Panc1 (cell line): ENCODE measurements at regions not wholly inside any gene's neighbourhood (a gene's known extent, or its start where the extent isn't known, plus 50 kb on each side); places are given as distances from the start of the nearest gene placed in this dataset.

Source experiments
- ATAC-seq: fragments of 200-7000 bp; cut with Tn5 transposase; 2 replicates; pipeline ENCODE4 v1.9.1; 2020; ENCODE audit warnings: mild to moderate bottlenecking, moderate library complexity
- BruUV-seq: library from RNA; stranded (reverse); fragments of 400-500 nt; replicated peaks from 2 replicates; lab custom pipeline; 2021; lab: Mats Ljungman, UMichigan
- CTCF ChIA-PET: fragments of 300-600 bp; sonication (Branson Sonifier 250); formaldehyde crosslinking; loops from one replicate; lab custom pipeline; 2022; ENCODE audit warnings: antibody characterized with exemption; lab: Charles Lee
- POLR2A ChIA-PET: fragments of 300-600 bp; sonication (Branson Sonifier 250); formaldehyde crosslinking; loops from one replicate; lab custom pipeline; 2022; ENCODE audit warnings: antibody characterized with exemption; lab: Charles Lee
- DNase-seq: peaks from one replicate; pipeline ENCODE4 v3.0.0-alpha.2; 2010; ENCODE audit warnings: low read depth, low spot score
- H3K27ac ChIP-seq: 2 replicates; pipeline ENCODE4 v1.5.1; 2011; ENCODE audit warnings: mild to moderate bottlenecking, low read length, inconsistent platforms
- H3K27me3 ChIP-seq: fragments of 200-500 bp; sonication (Bioruptor generic); 2 replicates; pipeline ENCODE4 v1.6.0; 2014; ENCODE audit warnings: low read length, inconsistent platforms; ENCODE audit not compliant: control insufficient read depth, insufficient read depth
- H3K36me3 ChIP-seq: fragments of 200-500 bp; sonication (Bioruptor generic); 2 replicates; pipeline ENCODE4 v1.5.1; 2014; ENCODE audit warnings: inconsistent platforms, mild to moderate bottlenecking, low read length, moderate library complexity; ENCODE audit not compliant: control insufficient read depth, insufficient read depth
- H3K4me1 ChIP-seq: 2 replicates; pipeline ENCODE4 v1.5.1; 2011; ENCODE audit warnings: inconsistent platforms, mild to moderate bottlenecking, low read length, moderate library complexity; ENCODE audit not compliant: control insufficient read depth, insufficient read depth
- H3K4me3 ChIP-seq, 2 experiments: 2 replicates each; pipeline ENCODE4 v1.5.1; 2011 to 2012; ENCODE audit warnings: low read depth in 2 of 2, low read length in 2 of 2, mild to moderate bottlenecking in 2 of 2, inconsistent platforms in 1 of 2, moderate library complexity in 1 of 2
- H3K9me3 ChIP-seq: fragments of 200-500 bp; sonication (Bioruptor generic); 2 replicates; pipeline ENCODE4 v1.5.1; 2014; ENCODE audit warnings: low read depth, mild to moderate bottlenecking, inconsistent platforms, low read length, moderate library complexity; ENCODE audit not compliant: control insufficient read depth, insufficient read depth
- CTCF ChIP-seq: fragments of 450-650 bp; IDR thresholded peaks from 2 replicates; pipeline ENCODE4 v1.5.1; 2017; ENCODE audit warnings: mild to moderate bottlenecking
- POLR2AphosphoS5 ChIP-seq: IDR thresholded peaks from 2 replicates; pipeline ENCODE4 v1.6.1; 2012; ENCODE audit warnings: mild to moderate bottlenecking, low read depth, low read length, moderate library complexity
- SIN3A ChIP-seq: IDR thresholded peaks from 2 replicates; pipeline ENCODE4 v1.6.1; 2012; ENCODE audit warnings: low read depth, mild to moderate bottlenecking, low read length, moderate library complexity, borderline replicate concordance; ENCODE audit not compliant: insufficient read depth
- TCF7L2 ChIP-seq: IDR thresholded peaks from 2 replicates; pipeline ENCODE4 v1.6.1; 2011; ENCODE audit warnings: mild to moderate bottlenecking, low read depth, low read length, inconsistent platforms
- in situ Hi-C: cut with HindIII; loops from 2 replicates; pipeline ENCODE4 v1.10.0; 2016; ENCODE audit warnings: low sequenced_read_pairs, low pct_unique_long_range_greater_than_20kb
- intact Hi-C: fragments of 100-400 bp; cut with micrococcal nuclease; formaldehyde crosslinking; loops from one replicate; pipeline ENCODE4 v1.10.0; 2022; ENCODE audit not compliant: unreplicated experiment
- TF ChIP-seq, protein P1 (sequence below), 2 experiments: IDR thresholded peaks; 2 replicates each; pipeline ENCODE4 v1.6.1; 2011 to 2012; ENCODE audit warnings: low read depth in 2 of 2, control low read depth in 1 of 2, low read length in 1 of 2, mild to moderate bottlenecking in 1 of 2, moderate library complexity in 1 of 2; ENCODE audit not compliant: insufficient read depth in 1 of 2

DNA sequence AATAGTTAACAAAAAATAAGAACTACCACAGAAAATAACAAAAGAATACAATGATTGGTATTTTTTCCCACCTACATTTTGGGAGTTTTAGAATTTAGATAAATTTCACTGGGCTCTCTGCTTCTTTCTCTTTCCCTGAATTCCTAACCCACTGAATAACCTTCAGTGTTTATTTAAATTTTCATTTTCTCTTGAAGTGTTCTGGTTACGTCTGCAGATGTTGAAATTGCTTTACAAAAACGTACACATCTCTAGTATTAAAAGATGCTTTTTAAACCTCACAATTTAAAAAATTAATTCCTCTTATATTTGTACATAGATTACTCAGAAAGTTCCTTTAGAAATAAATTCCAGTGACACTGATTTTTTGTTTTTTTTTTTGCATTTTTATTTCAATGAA, 158.7 kb upstream of the TUT7 start:
- no peak overlapping the region for H3K4me3 ChIP-seq
- CTCF ChIA-PET: no interaction called here
- ATAC-seq: no peak
- POLR2A ChIA-PET: no interaction called here
- BruUV-seq: no TSS peak
- TF ChIP-seq CTCF (no peak), TCF7L2 (no peak), POLR2AphosphoS5 (no peak), SIN3A (no peak)
- TF ChIP-seq, protein P1, sequence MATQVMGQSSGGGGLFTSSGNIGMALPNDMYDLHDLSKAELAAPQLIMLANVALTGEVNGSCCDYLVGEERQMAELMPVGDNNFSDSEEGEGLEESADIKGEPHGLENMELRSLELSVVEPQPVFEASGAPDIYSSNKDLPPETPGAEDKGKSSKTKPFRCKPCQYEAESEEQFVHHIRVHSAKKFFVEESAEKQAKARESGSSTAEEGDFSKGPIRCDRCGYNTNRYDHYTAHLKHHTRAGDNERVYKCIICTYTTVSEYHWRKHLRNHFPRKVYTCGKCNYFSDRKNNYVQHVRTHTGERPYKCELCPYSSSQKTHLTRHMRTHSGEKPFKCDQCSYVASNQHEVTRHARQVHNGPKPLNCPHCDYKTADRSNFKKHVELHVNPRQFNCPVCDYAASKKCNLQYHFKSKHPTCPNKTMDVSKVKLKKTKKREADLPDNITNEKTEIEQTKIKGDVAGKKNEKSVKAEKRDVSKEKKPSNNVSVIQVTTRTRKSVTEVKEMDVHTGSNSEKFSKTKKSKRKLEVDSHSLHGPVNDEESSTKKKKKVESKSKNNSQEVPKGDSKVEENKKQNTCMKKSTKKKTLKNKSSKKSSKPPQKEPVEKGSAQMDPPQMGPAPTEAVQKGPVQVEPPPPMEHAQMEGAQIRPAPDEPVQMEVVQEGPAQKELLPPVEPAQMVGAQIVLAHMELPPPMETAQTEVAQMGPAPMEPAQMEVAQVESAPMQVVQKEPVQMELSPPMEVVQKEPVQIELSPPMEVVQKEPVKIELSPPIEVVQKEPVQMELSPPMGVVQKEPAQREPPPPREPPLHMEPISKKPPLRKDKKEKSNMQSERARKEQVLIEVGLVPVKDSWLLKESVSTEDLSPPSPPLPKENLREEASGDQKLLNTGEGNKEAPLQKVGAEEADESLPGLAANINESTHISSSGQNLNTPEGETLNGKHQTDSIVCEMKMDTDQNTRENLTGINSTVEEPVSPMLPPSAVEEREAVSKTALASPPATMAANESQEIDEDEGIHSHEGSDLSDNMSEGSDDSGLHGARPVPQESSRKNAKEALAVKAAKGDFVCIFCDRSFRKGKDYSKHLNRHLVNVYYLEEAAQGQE (IDR thresholded peaks at IDR 0.05; ENCODE audit: insufficient read depth in 1 of 2, low read depth in 2 of 2, low read length in 1 of 2): no peak
- no peaks in the 10 kb centered on the region for H3K27me3 ChIP-seq
- no peaks in the 10 kb centered on the region for H3K36me3 ChIP-seq
- intact Hi-C loops: no loop called here
- DNase-seq: no peak
- H3K27ac ChIP-seq: no peak overlapping the region
- no peaks in the 10 kb centered on the region for H3K9me3 ChIP-seq
- H3K4me1 ChIP-seq: no peaks in the 10 kb centered on the region
- in situ Hi-C loops: no loop called here

- no TSS peak for BruUV-seq
- in situ Hi-C loops (no loop called here), intact Hi-C loops (no loop called here)
- CTCF ChIA-PET: no interaction called here
- TF ChIP-seq TCF7L2: no peak
- TF ChIP-seq, protein P1 (IDR thresholded peaks at IDR 0.05; ENCODE audit: insufficient read depth in 1 of 2, low read depth in 2 of 2, low read length in 1 of 2): no peak
- TF ChIP-seq POLR2AphosphoS5: no peak
- no peak for TF ChIP-seq SIN3A
- TF ChIP-seq CTCF: no peak
- Histone ChIP-seq H3K4me1 (no peaks in the 10 kb centered on the region), H3K9me3 (no peaks in the 10 kb centered on the region), H3K27me3 (no peaks in the 10 kb centered on the region), H3K4me3 (no peak overlapping the region), H3K27ac (no peak overlapping the region), H3K36me3 (no peaks in the 10 kb centered on the region)
- POLR2A ChIA-PET: no interaction called here
- DNase-seq: no peak
- no peak for ATAC-seq
These were observed 157.6 kb upstream of the TUT7 start for GRCh38 chr9:86511614-86512360.
